Esophagus muscularis mucosa (tissue), 4 donors: ENCODE measurements at regions not wholly inside any gene's neighbourhood (a gene's known extent, or its start where the extent isn't known, plus 50 kb on each side); places are given as distances from the start of the nearest gene placed in this dataset.
"Not testable (repeated sequence)": the region's sequence is repeated elsewhere in the genome, so short reads cannot be mapped to it uniquely, and the experiment has no call there.

Source experiments
- EP300 ChIP-seq: sonication (generic); formaldehyde crosslinking; IDR thresholded peaks from one replicate; pipeline ENCODE4 v1.6.1; 2017; ENCODE audit warnings: antibody characterized with exemption
- POLR2AphosphoS5 ChIP-seq, 2 donors: sonication (generic); formaldehyde crosslinking; IDR thresholded peaks; one replicate each; pipeline ENCODE4 v1.6.1; 2017; ENCODE audit warnings: antibody characterized with exemption in 2 of 2
- TF ChIP-seq, protein P1 (sequence below), 3 experiments: fragments of 200-600 bp in 2 of 3; fragments of 450-650 bp in 1 of 3; sonication (generic) in 2 of 3; IDR thresholded peaks; one replicate each; pipeline ENCODE4 v1.5.1; 2017 to 2019; ENCODE audit warnings: antibody characterized with exemption in 3 of 3, mild to moderate bottlenecking in 2 of 3, moderate library complexity in 1 of 3

DNA sequence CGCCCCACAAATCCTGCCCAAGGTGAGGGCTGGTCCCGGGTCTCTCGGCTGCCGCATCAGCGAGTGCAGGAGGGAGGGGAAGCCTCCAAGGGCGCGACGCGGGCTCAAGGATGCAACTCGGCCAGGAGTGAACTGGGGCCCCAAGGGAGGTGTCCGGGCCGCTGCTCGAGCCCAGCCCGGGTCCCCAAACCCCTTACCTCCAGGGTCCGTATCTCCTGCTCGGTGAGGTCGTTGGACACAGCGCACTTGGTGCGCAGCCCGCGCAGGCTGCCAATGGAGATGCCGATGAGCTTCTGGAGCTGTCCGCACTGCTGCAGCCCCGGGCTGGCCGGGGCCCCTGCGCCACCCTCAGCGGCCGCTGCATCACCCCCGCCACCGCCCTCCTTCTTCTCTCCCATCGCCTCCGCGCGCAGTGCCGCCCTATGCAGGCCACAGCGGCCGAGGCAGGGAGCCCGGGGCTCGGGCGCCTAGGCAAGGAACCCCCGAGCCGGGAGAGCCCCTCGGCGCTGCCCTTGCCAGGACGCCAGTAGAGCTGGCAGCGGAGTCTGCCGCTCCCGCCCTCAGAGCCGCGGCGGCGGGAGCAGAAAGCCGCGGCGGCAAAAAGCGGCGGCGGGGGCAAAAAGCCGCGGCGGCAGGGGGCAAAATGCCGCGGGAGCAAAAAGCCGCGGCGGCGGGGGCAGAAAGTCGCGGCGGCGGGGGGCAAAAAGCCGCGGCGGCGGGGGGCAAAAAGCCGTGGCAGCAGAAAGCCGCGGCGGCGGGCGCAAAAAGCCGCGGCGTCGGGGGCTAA is 135.1 kb downstream of the ZNF92 start:
- TF ChIP-seq POLR2AphosphoS5 (IDR thresholded peaks at IDR 0.05); EP300: not testable (repeated sequence)
- TF ChIP-seq, protein P1, sequence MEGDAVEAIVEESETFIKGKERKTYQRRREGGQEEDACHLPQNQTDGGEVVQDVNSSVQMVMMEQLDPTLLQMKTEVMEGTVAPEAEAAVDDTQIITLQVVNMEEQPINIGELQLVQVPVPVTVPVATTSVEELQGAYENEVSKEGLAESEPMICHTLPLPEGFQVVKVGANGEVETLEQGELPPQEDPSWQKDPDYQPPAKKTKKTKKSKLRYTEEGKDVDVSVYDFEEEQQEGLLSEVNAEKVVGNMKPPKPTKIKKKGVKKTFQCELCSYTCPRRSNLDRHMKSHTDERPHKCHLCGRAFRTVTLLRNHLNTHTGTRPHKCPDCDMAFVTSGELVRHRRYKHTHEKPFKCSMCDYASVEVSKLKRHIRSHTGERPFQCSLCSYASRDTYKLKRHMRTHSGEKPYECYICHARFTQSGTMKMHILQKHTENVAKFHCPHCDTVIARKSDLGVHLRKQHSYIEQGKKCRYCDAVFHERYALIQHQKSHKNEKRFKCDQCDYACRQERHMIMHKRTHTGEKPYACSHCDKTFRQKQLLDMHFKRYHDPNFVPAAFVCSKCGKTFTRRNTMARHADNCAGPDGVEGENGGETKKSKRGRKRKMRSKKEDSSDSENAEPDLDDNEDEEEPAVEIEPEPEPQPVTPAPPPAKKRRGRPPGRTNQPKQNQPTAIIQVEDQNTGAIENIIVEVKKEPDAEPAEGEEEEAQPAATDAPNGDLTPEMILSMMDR (IDR thresholded peaks at IDR 0.05), result not testable (repeated sequence)
